HepG2 (cell line): ENCODE measurements at regions not wholly inside any gene's neighbourhood (a gene's known extent, or its start where the extent isn't known, plus 50 kb on each side); places are given as distances from the start of the nearest gene placed in this dataset.

ENCODE experiments used
- CHCHD3 ChIP-seq: sonication (generic); formaldehyde crosslinking; IDR thresholded peaks from 2 replicates; pipeline ENCODE4 v1.8.0; 2022; ENCODE audit warnings: mild to moderate bottlenecking, missing genetic modification reagents, moderate library complexity
- RNF2 ChIP-seq: fragments of 450-650 bp; conservative IDR thresholded peaks from 2 replicates; pipeline ENCODE4 v1.6.1; 2016; ENCODE audit warnings: low read depth
- SRF ChIP-seq: IDR thresholded peaks from 2 replicates; pipeline ENCODE4 v1.6.1; 2011; ENCODE audit warnings: mild to moderate bottlenecking, low read depth, low read length, moderate library complexity
- ZKSCAN8 ChIP-seq: IDR thresholded peaks from 2 replicates; pipeline ENCODE4 v1.6.1; 2016; ENCODE audit warnings: borderline replicate concordance, missing genetic modification reagents, missing compliant biosample characterization
- ZNF629 ChIP-seq: sonication (generic); formaldehyde crosslinking; conservative IDR thresholded peaks from 2 replicates; pipeline ENCODE4 v1.5.0; 2020; ENCODE audit warnings: missing genetic modification reagents

DNA sequence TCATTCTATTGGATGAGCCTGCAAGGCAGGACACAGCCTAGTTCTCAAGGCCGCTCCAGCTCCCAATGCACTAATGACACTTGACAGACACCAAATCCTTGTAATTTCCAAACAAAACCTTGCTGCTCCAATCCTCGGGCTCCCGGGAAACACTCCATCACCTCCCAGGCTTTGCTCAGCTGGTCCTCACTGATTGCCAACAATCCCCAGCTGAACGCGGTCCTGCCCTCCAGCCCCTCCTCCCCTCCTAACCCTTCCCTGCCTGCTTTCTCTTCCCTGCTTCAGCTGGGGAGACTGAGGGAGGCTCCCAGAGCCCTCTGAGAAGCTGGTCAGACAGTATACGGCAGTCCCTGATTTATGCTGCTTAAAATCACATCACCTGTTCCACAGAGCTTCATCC lies 114.4 kb upstream of the TNR start:
- TF ChIP-seq ZKSCAN8 (CRISPR knock-in tag) (no peak), SRF (no peak), ZNF629 (CRISPR knock-in tag) (no peak), CHCHD3 (no peak), RNF2 (no peak)
